H1 (cell line): ENCODE measurements at regions not wholly inside any gene's neighbourhood (a gene's known extent, or its start where the extent isn't known, plus 50 kb on each side); places are given as distances from the start of the nearest gene placed in this dataset.

Experiments used
- CTCF ChIA-PET: fragments of 300-600 bp; sonication (Branson Sonifier 250); formaldehyde crosslinking; loops from one replicate; lab custom pipeline; 2021; ENCODE audit not compliant: partially characterized antibody; lab: Charles Lee
- POLR2A ChIA-PET: fragments of 300-600 bp; sonication (Branson Sonifier 250); formaldehyde crosslinking; loops from one replicate; lab custom pipeline; 2021; ENCODE audit warnings: inconsistent platforms; ENCODE audit not compliant: partially characterized antibody; lab: Charles Lee
- DNase-seq, 2 experiments: peaks; one replicate each; pipeline versions ENCODE4 v3.0.0 to v3.0.0-alpha.2; 2010 to 2022; ENCODE audit warnings: low spot score in 2 of 2, low read depth in 1 of 2, mixed read lengths in 1 of 2
- FAIRE-seq: peaks from 2 replicates; lab custom pipeline; 2011; peaks lifted over from hg19 to GRCh38; lab: Jason Lieb, UNC
- H2AFZ ChIP-seq: 2 replicates; pipeline ENCODE4 v1.8.1; 2012; ENCODE audit warnings: low read length, inconsistent platforms
- H2AK5ac ChIP-seq: 2 replicates; pipeline ENCODE4 v1.6.1; 2013; ENCODE audit warnings: low read depth, low read length
- H2BK120ac ChIP-seq: replicated peaks from 2 replicates; pipeline ENCODE3; 2013; ENCODE audit warnings: low read depth, low read length, inconsistent platforms
- H2BK12ac ChIP-seq: 2 replicates; pipeline ENCODE4 v1.6.1; 2013; ENCODE audit warnings: low read depth, low read length
- H2BK15ac ChIP-seq: 2 replicates; pipeline ENCODE4 v1.6.1; 2013; ENCODE audit warnings: low read length
- H2BK20ac ChIP-seq: 2 replicates; pipeline ENCODE4 v1.6.1; 2013; ENCODE audit warnings: low read length
- H2BK5ac ChIP-seq: 2 replicates; pipeline ENCODE4 v1.6.1; 2013; ENCODE audit warnings: low read depth, low read length
- H3K14ac ChIP-seq: 2 replicates; pipeline ENCODE4 v1.6.1; 2013; ENCODE audit warnings: inconsistent platforms; ENCODE audit not compliant: insufficient read length
- H3K18ac ChIP-seq: 2 replicates; pipeline ENCODE4 v1.6.1; 2013; ENCODE audit warnings: low read length; ENCODE audit errors: extremely low read depth
- H3K23ac ChIP-seq: 2 replicates; pipeline ENCODE4 v1.6.1; 2013; ENCODE audit warnings: inconsistent platforms; ENCODE audit not compliant: insufficient read length
- H3K23me2 ChIP-seq: 2 replicates; pipeline ENCODE4 v1.6.1; 2013; ENCODE audit warnings: low read depth, low read length
- H3K27ac ChIP-seq: 2 replicates; pipeline ENCODE4 v1.6.1; 2011; ENCODE audit warnings: low read depth, low read length, inconsistent platforms
- H3K27me3 ChIP-seq, 4 experiments: replicated peaks in 1 of 4; 1 replicate in 1 of 4; 2 replicates in 3 of 4; pipeline versions ENCODE4 v1.6.1 to v1.8.1; 2011 to 2013; ENCODE audit warnings: low read length in 3 of 4, mild to moderate bottlenecking in 3 of 4, inconsistent platforms in 2 of 4, mixed read lengths in 2 of 4, moderate library complexity in 1 of 4; ENCODE audit not compliant: control insufficient read depth in 3 of 4, insufficient read depth in 3 of 4; ENCODE audit errors: extremely low read depth in 1 of 4
- H3K36me3 ChIP-seq, 4 experiments: 2 replicates each; pipeline versions ENCODE4 v1.6.1 to v1.8.1; 2011 to 2013; ENCODE audit warnings: mild to moderate bottlenecking in 4 of 4, low read length in 3 of 4, moderate library complexity in 2 of 4, control low read depth in 1 of 4, inconsistent platforms in 1 of 4; ENCODE audit not compliant: insufficient read depth in 4 of 4, control insufficient read depth in 2 of 4
- H3K4ac ChIP-seq: replicated peaks from 2 replicates; pipeline ENCODE3; 2013; ENCODE audit warnings: low read length, low read depth, mixed read lengths, inconsistent platforms; ENCODE audit not compliant: insufficient read length
- H3K4me1 ChIP-seq, 4 experiments: replicated peaks in 1 of 4; 1 replicate in 1 of 4; 2 replicates in 3 of 4; pipeline versions ENCODE4 v1.6.1 to v1.8.1; 2011 to 2013; ENCODE audit warnings: low read length in 3 of 4, inconsistent platforms in 2 of 4, mixed read lengths in 1 of 4; ENCODE audit not compliant: insufficient read depth in 4 of 4, control insufficient read depth in 3 of 4
- H3K4me2 ChIP-seq, 2 experiments: 2 replicates each; pipeline versions ENCODE4 v1.6.1 to v1.8.1; 2011 to 2013; ENCODE audit warnings: low read depth in 2 of 2, low read length in 2 of 2, control low read depth in 1 of 2, inconsistent platforms in 1 of 2, mild to moderate bottlenecking in 1 of 2; ENCODE audit not compliant: insufficient read depth in 1 of 2
- H3K4me3 ChIP-seq, 4 experiments: fragments of 200-600, 300-600 bp in 1 of 4; sonication (generic), shearing (Covaris generic), sonication (Bioruptor Twin) in 1 of 4; 2 replicates each; pipeline versions ENCODE4 v1.5.1 to v1.8.1; 2011 to 2016; ENCODE audit warnings: low read length in 4 of 4, low read depth in 3 of 4, control low read depth in 2 of 4, inconsistent platforms in 2 of 4, mild to moderate bottlenecking in 2 of 4, mixed read lengths in 1 of 4, moderate library complexity in 1 of 4; ENCODE audit not compliant: insufficient read depth in 2 of 4; ENCODE audit errors: extremely low read depth in 1 of 4
- H3K56ac ChIP-seq: replicated peaks from 2 replicates; pipeline ENCODE3; 2013; ENCODE audit warnings: low read depth, mild to moderate bottlenecking, mixed read lengths, low read length, inconsistent platforms; ENCODE audit not compliant: insufficient read length
- H3K79me1 ChIP-seq: 2 replicates; pipeline ENCODE4 v1.6.1; 2013; ENCODE audit warnings: low read depth, low read length, control low read depth
- H3K79me2 ChIP-seq, 2 experiments: 2 replicates each; pipeline versions ENCODE4 v1.6.1 to v1.8.1; 2012 to 2013; ENCODE audit warnings: low read length in 2 of 2, mild to moderate bottlenecking in 2 of 2, inconsistent platforms in 1 of 2; ENCODE audit not compliant: insufficient read depth in 2 of 2, control insufficient read depth in 1 of 2
- H3K9ac ChIP-seq, 4 experiments: replicated peaks in 1 of 4; 1 replicate in 1 of 4; 2 replicates in 3 of 4; pipeline versions ENCODE4 v1.6.1 to v1.8.1; 2011 to 2013; ENCODE audit warnings: low read depth in 3 of 4, low read length in 3 of 4, control low read depth in 2 of 4, mild to moderate bottlenecking in 2 of 4, moderate library complexity in 2 of 4, inconsistent platforms in 1 of 4; ENCODE audit errors: extremely low read depth in 1 of 4
- H3K9me3 ChIP-seq, 2 experiments: 2 replicates each; pipeline versions ENCODE4 v1.6.1 to v1.8.1; 2012 to 2013; ENCODE audit warnings: mild to moderate bottlenecking in 2 of 2, moderate library complexity in 2 of 2, control low read depth in 1 of 2, inconsistent platforms in 1 of 2, low read depth in 1 of 2, low read length in 1 of 2, mixed read lengths in 1 of 2; ENCODE audit not compliant: insufficient read depth in 2 of 2
- H4K20me1 ChIP-seq, 2 experiments: replicated peaks in 1 of 2; 2 replicates each; pipeline versions ENCODE3 to v1.8.1; 2011 to 2013; ENCODE audit warnings: inconsistent platforms in 2 of 2, low read length in 2 of 2, mild to moderate bottlenecking in 1 of 2; ENCODE audit not compliant: insufficient read depth in 2 of 2, control insufficient read depth in 1 of 2
- H4K5ac ChIP-seq: 2 replicates; pipeline ENCODE4 v1.6.1; 2013; ENCODE audit warnings: low read length, low read depth, mixed read lengths, inconsistent platforms; ENCODE audit not compliant: insufficient read length
- H4K8ac ChIP-seq: 2 replicates; pipeline ENCODE4 v1.8.0; 2013; ENCODE audit warnings: mild to moderate bottlenecking, moderate library complexity, low read length, inconsistent platforms; ENCODE audit not compliant: insufficient read depth; ENCODE audit errors: extremely low read depth
- H4K91ac ChIP-seq: replicated peaks from 2 replicates; pipeline ENCODE3; 2013; ENCODE audit warnings: low read length, mixed read lengths, inconsistent platforms; ENCODE audit not compliant: insufficient read length
- ATF3 ChIP-seq: IDR thresholded peaks from 2 replicates; pipeline ENCODE4 v1.6.1; 2011; ENCODE audit warnings: low read depth, mild to moderate bottlenecking, low read length; ENCODE audit not compliant: insufficient read depth
- CBX5 ChIP-seq: fragments of 300-800, 300-1000 bp; sonication (generic); IDR thresholded peaks from 2 replicates; pipeline ENCODE4 v1.7.1; 2016; ENCODE audit warnings: antibody characterized with exemption, low read length, low read depth
- CBX8 ChIP-seq: fragments of 300-800, 300-1000 bp; sonication (generic); IDR thresholded peaks from 2 replicates; pipeline ENCODE4 v1.7.1; 2016; ENCODE audit warnings: low read depth, low read length, borderline replicate concordance
- HDAC2 ChIP-seq, 2 experiments: fragments of 300-600 bp in 1 of 2; sonication (generic) in 1 of 2; IDR thresholded peaks; 2 replicates each; pipeline ENCODE4 v1.6.1; 2011 to 2012; ENCODE audit warnings: low read depth in 2 of 2, low read length in 2 of 2, mild to moderate bottlenecking in 2 of 2, moderate library complexity in 2 of 2, borderline replicate concordance in 1 of 2, inconsistent platforms in 1 of 2
- TAF1 ChIP-seq: IDR thresholded peaks from 2 replicates; pipeline ENCODE4 v1.6.1; 2011; ENCODE audit warnings: mild to moderate bottlenecking, low read depth, low read length
- TBP ChIP-seq: IDR thresholded peaks from 2 replicates; pipeline ENCODE4 v1.6.1; 2011; ENCODE audit warnings: low read depth, low read length, improper control_type of control experiment
- WGBS, 2 experiments: shearing (Covaris generic) in 1 of 2; methylation state at CpG; one replicate each; pipeline versions ENCODE4 v1.1.6 to v1.1.7; 2013 to 2015; ENCODE audit warnings: low lambda C conversion rate in 2 of 2, mixed read lengths in 2 of 2, inconsistent platforms in 1 of 2, low coverage in 1 of 2, missing lambda C conversion rate in 1 of 2; ENCODE audit not compliant: insufficient replicate concordance in 2 of 2, insufficient coverage in 1 of 2, insufficient read length in 1 of 2; ENCODE audit errors: extremely low coverage in 1 of 2, missing lambda C conversion rate in 1 of 2; 5-methylcytosine and 5-hydroxymethylcytosine counted together

GRCh38 chr2:129492548-129492947 lies 486.9 kb upstream of the RAB6C start:
- Histone ChIP-seq H2AK5ac (no peak overlapping the region), H3K36me3 (no peaks in the 10 kb centered on the region), H2BK12ac (no peak overlapping the region), H3K79me1 (no peaks in the 10 kb centered on the region), H3K23ac (no peak overlapping the region), H3K27ac (no peak overlapping the region), H4K8ac (no peak overlapping the region), H2AFZ (no peak overlapping the region), H3K4ac (no peak overlapping the region), H3K23me2 (no peaks in the 10 kb centered on the region), H3K27me3 (no peaks in the 10 kb centered on the region), H3K79me2 (no peaks in the 10 kb centered on the region), H2BK120ac (no peak overlapping the region), H4K91ac (no peak overlapping the region), H2BK5ac (no peak overlapping the region), H3K4me3 (no peak overlapping the region), H3K14ac (no peak overlapping the region), H2BK20ac (no peak overlapping the region), H3K56ac (no peak overlapping the region), H3K4me1 (no peaks in the 10 kb centered on the region), H4K20me1 (no peaks in the 10 kb centered on the region), H3K18ac (no peak overlapping the region), H4K5ac (no peak overlapping the region), H3K9me3 (no peaks in the 10 kb centered on the region), H3K4me2 (no peak overlapping the region), H3K9ac (no peak overlapping the region), H2BK15ac (no peak overlapping the region)
- CTCF ChIA-PET, result no interaction called here
- no peak for DNase-seq
- POLR2A ChIA-PET, result no interaction called here
- FAIRE-seq, result no peak
- WGBS, 2 experiments, result 87% methylated on average over 4 of the region's 4 CpGs; no CpG with 5 or more reads in 1 of the 2 experiments
- TF ChIP-seq ATF3 (no peak), TAF1 (no peak), HDAC2 (IDR thresholded peaks at IDR 0.05; ENCODE audit: borderline replicate concordance in 1 of 2, low read depth in 2 of 2, low read length in 2 of 2) (no peak), CBX8 (no peak), TBP (no peak), CBX5 (no peak)
